PC-3 (cell line): ENCODE measurements at regions not wholly inside any gene's neighbourhood (a gene's known extent, or its start where the extent isn't known, plus 50 kb on each side); places are given as distances from the start of the nearest gene placed in this dataset.

Experiments used
- ATAC-seq: fragments of 200-7000 bp; cut with Tn5 transposase; 2 replicates; pipeline ENCODE4 v1.9.1; 2020; ENCODE audit warnings: mild to moderate bottlenecking, moderate library complexity
- BruUV-seq: library from RNA; stranded (reverse); fragments of 400-500 nt; replicated peaks from 2 replicates; lab custom pipeline; 2021; lab: Mats Ljungman, UMichigan
- CTCF ChIA-PET: fragments of 300-600 bp; sonication (Branson Sonifier 250); formaldehyde crosslinking; loops from one replicate; lab custom pipeline; 2022; ENCODE audit warnings: antibody characterized with exemption; lab: Charles Lee
- POLR2A ChIA-PET: fragments of 300-600 bp; sonication (Branson Sonifier 250); formaldehyde crosslinking; loops from one replicate; lab custom pipeline; 2022; ENCODE audit warnings: antibody characterized with exemption; ENCODE audit not compliant: unreplicated experiment; lab: Charles Lee
- DNase-seq: peaks from one replicate; pipeline ENCODE4 v3.0.0-alpha.2; 2015
- H2AFZ ChIP-seq: fragments of 300-600 bp; sonication (generic); 2 replicates; pipeline ENCODE4 v1.6.0; 2016; ENCODE audit warnings: antibody characterized with exemption, low read length
- H3F3A ChIP-seq: fragments of 300-600 bp; sonication (generic); one replicate; pipeline ENCODE4 v1.6.0; 2017; ENCODE audit warnings: antibody characterized with exemption, low read length, control low read depth, mild to moderate bottlenecking; ENCODE audit not compliant: unreplicated experiment
- H3K27ac ChIP-seq: fragments of 300-600 bp; sonication (generic); 2 replicates; pipeline ENCODE4 v1.5.1; 2016; ENCODE audit warnings: mild to moderate bottlenecking, low read length
- H3K27me3 ChIP-seq: fragments of 300-600 bp; sonication (generic); 2 replicates; pipeline ENCODE4 v1.6.1; 2016; ENCODE audit warnings: low read length, mixed read lengths
- H3K36me3 ChIP-seq: fragments of 300-600 bp; sonication (generic); 2 replicates; pipeline ENCODE4 v1.6.1; 2016; ENCODE audit warnings: low read depth, mixed run types, low read length, mixed read lengths
- H3K4me1 ChIP-seq: fragments of 300-600 bp; sonication (generic); 2 replicates; pipeline ENCODE4 v1.5.1; 2016; ENCODE audit warnings: low read length; ENCODE audit not compliant: insufficient read depth
- H3K4me2 ChIP-seq: fragments of 300-600 bp; sonication (generic); 2 replicates; pipeline ENCODE4 v1.6.0; 2016; ENCODE audit warnings: low read length
- H3K4me3 ChIP-seq: fragments of 300-600 bp; sonication (generic); 2 replicates; pipeline ENCODE4 v1.5.1; 2016; ENCODE audit warnings: mild to moderate bottlenecking, low read length, mixed read lengths
- H3K79me2 ChIP-seq: fragments of 300-600 bp; sonication (generic); 2 replicates; pipeline ENCODE4 v1.6.1; 2017; ENCODE audit warnings: low read length, mixed read lengths
- H3K9ac ChIP-seq: fragments of 300-600 bp; sonication (generic); 2 replicates; pipeline ENCODE4 v1.6.0; 2016; ENCODE audit warnings: mild to moderate bottlenecking, low read length
- H3K9me2 ChIP-seq: fragments of 300-600 bp; sonication (generic); replicated peaks from 2 replicates; pipeline ENCODE4 v1.6.1; 2016; ENCODE audit warnings: mixed run types, low read length, mixed read lengths
- H3K9me3 ChIP-seq: fragments of 300-600 bp; sonication (generic); 2 replicates; pipeline ENCODE4 v1.6.1; 2016; ENCODE audit warnings: low read length, mixed read lengths
- H4K20me1 ChIP-seq: fragments of 300-600 bp; sonication (generic); 2 replicates; pipeline ENCODE4 v1.6.1; 2016; ENCODE audit warnings: low read length, mixed read lengths
- EZH2 ChIP-seq: fragments of 300-600 bp; sonication (generic); IDR thresholded peaks from one replicate; pipeline ENCODE4 v1.6.1; 2017; ENCODE audit warnings: antibody characterized with exemption, mild to moderate bottlenecking, low read length; ENCODE audit not compliant: unreplicated experiment
- EZH2phosphoT487 ChIP-seq: fragments of 300-600 bp; sonication (generic); IDR thresholded peaks from 2 replicates; pipeline ENCODE4 v1.6.1; 2018; ENCODE audit warnings: mild to moderate bottlenecking, antibody characterized with exemption, low read length, borderline replicate concordance
- intact Hi-C: fragments of 100-400 bp; cut with micrococcal nuclease; formaldehyde crosslinking; loops from 2 replicates; pipeline ENCODE4 v1.9.0; 2023
- TF ChIP-seq, protein P1 (sequence below): fragments of 300-600 bp; sonication (generic); conservative IDR thresholded peaks from 2 replicates; pipeline ENCODE4 v1.5.1; 2017; ENCODE audit warnings: antibody characterized with exemption, low read depth, mild to moderate bottlenecking, low read length

DNA sequence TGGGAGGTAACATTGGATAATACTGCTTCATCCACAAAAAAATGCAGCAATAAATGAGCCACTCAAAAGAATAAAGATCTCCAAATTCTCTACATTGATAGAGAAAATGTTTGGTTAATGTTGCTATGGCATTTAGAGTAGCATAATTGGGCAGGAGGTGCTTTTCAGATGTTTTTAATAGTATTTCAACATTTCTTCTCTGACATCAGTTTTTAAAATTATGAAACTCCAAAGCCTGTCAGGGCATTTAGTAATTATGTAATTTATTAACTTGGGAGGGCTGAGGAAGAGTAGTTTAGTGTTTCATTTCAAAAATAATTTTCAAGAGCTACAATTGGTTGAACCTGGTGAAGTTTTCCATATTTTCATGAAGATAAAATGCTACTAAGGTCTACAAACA, 211.3 kb upstream of the INTU start:
- no peaks in the 10 kb centered on the region for H3K4me1 ChIP-seq
- H4K20me1 ChIP-seq: no peaks in the 10 kb centered on the region
- no peaks in the 10 kb centered on the region for H3K9me3 ChIP-seq
- no peaks in the 10 kb centered on the region for H3K9me2 ChIP-seq
- no peak overlapping the region for H2AFZ ChIP-seq
- no peak overlapping the region for H3K4me3 ChIP-seq
- no peaks in the 10 kb centered on the region for H3K36me3 ChIP-seq
- H3F3A ChIP-seq: no peaks in the 10 kb centered on the region
- no peak overlapping the region for H3K4me2 ChIP-seq
- no TSS peak for BruUV-seq
- POLR2A ChIA-PET: no interaction called here
- H3K79me2 ChIP-seq: no peaks in the 10 kb centered on the region
- no peak for TF ChIP-seq EZH2phosphoT487
- TF ChIP-seq EZH2: no peak
- TF ChIP-seq, protein P1, sequence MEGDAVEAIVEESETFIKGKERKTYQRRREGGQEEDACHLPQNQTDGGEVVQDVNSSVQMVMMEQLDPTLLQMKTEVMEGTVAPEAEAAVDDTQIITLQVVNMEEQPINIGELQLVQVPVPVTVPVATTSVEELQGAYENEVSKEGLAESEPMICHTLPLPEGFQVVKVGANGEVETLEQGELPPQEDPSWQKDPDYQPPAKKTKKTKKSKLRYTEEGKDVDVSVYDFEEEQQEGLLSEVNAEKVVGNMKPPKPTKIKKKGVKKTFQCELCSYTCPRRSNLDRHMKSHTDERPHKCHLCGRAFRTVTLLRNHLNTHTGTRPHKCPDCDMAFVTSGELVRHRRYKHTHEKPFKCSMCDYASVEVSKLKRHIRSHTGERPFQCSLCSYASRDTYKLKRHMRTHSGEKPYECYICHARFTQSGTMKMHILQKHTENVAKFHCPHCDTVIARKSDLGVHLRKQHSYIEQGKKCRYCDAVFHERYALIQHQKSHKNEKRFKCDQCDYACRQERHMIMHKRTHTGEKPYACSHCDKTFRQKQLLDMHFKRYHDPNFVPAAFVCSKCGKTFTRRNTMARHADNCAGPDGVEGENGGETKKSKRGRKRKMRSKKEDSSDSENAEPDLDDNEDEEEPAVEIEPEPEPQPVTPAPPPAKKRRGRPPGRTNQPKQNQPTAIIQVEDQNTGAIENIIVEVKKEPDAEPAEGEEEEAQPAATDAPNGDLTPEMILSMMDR: no peak
- intact Hi-C loops: no loop called here
- no peaks in the 10 kb centered on the region; the same call in 1 of the 2 replicates for H3K27me3 ChIP-seq
- DNase-seq (no peak), ATAC-seq (no peak)
- H3K27ac ChIP-seq: no peak overlapping the region
- H3K9ac ChIP-seq: no peak overlapping the region
- CTCF ChIA-PET: no interaction called here

DNA sequence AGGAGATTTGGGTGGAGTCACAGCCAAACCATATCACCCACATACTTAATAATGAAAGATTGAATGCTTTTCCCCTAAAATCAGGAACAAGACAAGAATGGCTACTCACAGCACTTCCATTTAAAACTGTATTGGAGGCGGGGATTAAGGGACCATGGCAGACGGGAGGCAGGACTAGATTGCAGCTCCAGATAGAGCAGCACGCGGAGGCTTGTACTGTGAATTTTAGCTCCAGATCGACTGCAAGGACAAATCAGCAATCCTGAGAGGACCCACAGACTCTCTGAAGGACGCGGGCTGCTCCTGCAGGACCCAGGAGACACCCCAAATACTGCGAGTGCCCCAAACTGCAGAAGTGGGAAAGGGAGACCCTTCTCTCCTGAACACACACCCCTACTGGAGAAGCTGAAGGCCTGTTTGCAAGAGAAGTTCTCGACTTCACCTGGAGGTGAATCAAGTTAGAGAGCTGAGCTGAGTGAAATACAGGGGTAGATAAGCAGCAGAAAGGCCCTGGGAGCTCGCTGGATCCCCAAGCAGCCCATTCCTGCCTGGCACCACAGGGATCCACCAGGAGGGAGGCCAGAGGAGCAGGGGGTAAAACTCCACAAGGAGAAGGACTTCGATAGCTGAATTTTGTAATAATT, 207.4 kb upstream of the INTU start:
- no peaks in the 10 kb centered on the region for H3K4me1 ChIP-seq
- ChIA-PET POLR2A (no interaction called here), CTCF (no interaction called here)
- H3K4me3 ChIP-seq: no peak overlapping the region
- TF ChIP-seq, protein P1: no peak
- no peak for TF ChIP-seq EZH2
- no peak for TF ChIP-seq EZH2phosphoT487
- no peak overlapping the region for H3K9ac ChIP-seq
- intact Hi-C loops: no loop called here
- no peaks in the 10 kb centered on the region for H3K9me2 ChIP-seq
- no peaks in the 10 kb centered on the region for H3K27me3 ChIP-seq
- ATAC-seq: no peak
- no peak overlapping the region for H2AFZ ChIP-seq
- no peak overlapping the region for H3K27ac ChIP-seq
- H3K4me2 ChIP-seq: no peak overlapping the region
- H3K36me3 ChIP-seq: no peaks in the 10 kb centered on the region
- H3K79me2 ChIP-seq: no peaks in the 10 kb centered on the region
- no peaks in the 10 kb centered on the region for H4K20me1 ChIP-seq
- no TSS peak for BruUV-seq
- no peaks in the 10 kb centered on the region for H3K9me3 ChIP-seq
- H3F3A ChIP-seq: no peaks in the 10 kb centered on the region
- no peak for DNase-seq

DNA sequence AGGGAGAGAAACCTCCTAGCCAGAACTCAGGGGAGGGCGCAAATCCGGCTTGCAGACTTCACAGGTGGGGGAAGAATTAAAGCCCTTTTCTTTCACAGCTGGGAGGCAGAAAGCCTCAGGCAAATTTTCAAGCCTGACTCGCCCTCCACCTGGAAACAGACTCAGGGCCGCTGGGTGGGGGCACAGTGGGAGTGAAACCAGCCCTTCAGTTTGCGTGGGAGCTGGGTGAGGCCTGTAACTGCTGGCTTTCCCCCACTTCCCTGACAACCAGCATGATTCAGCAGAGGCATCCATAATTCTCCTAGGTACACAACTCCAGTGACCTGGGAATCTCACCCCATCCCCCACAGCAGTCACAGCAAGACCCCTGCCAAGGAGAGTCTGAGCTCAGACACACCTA, 206.9 kb upstream of the INTU start:
- intact Hi-C loops: no loop called here
- no peaks in the 10 kb centered on the region for H3K4me1 ChIP-seq
- no peak overlapping the region for H2AFZ ChIP-seq
- CTCF ChIA-PET: no interaction called here
- H3K27me3 ChIP-seq: no peaks in the 10 kb centered on the region
- POLR2A ChIA-PET: no interaction called here
- TF ChIP-seq, protein P1: no peak
- TF ChIP-seq EZH2phosphoT487 (no peak), EZH2 (no peak)
- no peak overlapping the region for H3K27ac ChIP-seq
- H4K20me1 ChIP-seq: no peaks in the 10 kb centered on the region
- no TSS peak for BruUV-seq
- no peak overlapping the region for H3K4me3 ChIP-seq
- no peak overlapping the region for H3K9ac ChIP-seq
- DNase-seq (no peak), ATAC-seq (no peak)
- H3K9me3 ChIP-seq: no peaks in the 10 kb centered on the region
- no peaks in the 10 kb centered on the region for H3K36me3 ChIP-seq
- no peak overlapping the region for H3K4me2 ChIP-seq
- no peaks in the 10 kb centered on the region for H3K79me2 ChIP-seq
- no peaks in the 10 kb centered on the region for H3K9me2 ChIP-seq
- no peaks in the 10 kb centered on the region for H3F3A ChIP-seq
